Body of pancreas (tissue), 4 donors: ENCODE measurements at regions not wholly inside any gene's neighbourhood (a gene's known extent, or its start where the extent isn't known, plus 50 kb on each side); places are given as distances from the start of the nearest gene placed in this dataset.

ENCODE experiments used
- ATAC-seq: fragments of 150-250 bp; one replicate; pipeline ENCODE4 v1.9.1; 2016
- DNase-seq, 4 donors: peaks; one replicate each; pipeline ENCODE4 v3.0.0-alpha.2; 2019
- H3K27ac ChIP-seq, 4 donors: fragments of 200-600 bp; sonication (generic); 1 replicate in 3 of 4; 2 replicates in 1 of 4; pipeline versions ENCODE4 v1.5.1 to v1.6.1; 2016 to 2019; ENCODE audit warnings: mild to moderate bottlenecking in 1 of 4, mixed read lengths in 1 of 4, moderate library complexity in 1 of 4
- H3K27me3 ChIP-seq, 2 donors: fragments of 200-600 bp; sonication (generic); one replicate each; pipeline ENCODE4 v1.6.0; 2016; ENCODE audit warnings: mild to moderate bottlenecking in 1 of 2
- H3K36me3 ChIP-seq, 2 donors: fragments of 200-600 bp; sonication (generic); replicated peaks in 1 of 2; 2 replicates each; pipeline ENCODE4 v1.5.1; 2016; ENCODE audit warnings: low read depth in 2 of 2; ENCODE audit not compliant: insufficient read depth in 1 of 2
- H3K4me1 ChIP-seq: fragments of 200-600 bp; sonication (generic); one replicate; pipeline ENCODE4 v1.6.0; 2016
- H3K4me3 ChIP-seq, 2 donors: fragments of 200-600 bp; sonication (generic); 1 replicate in 1 of 2; 2 replicates in 1 of 2; pipeline ENCODE4 v1.5.1; 2016 to 2019
- H3K9me3 ChIP-seq, 3 donors: fragments of 200-600 bp; sonication (generic); 1 replicate in 2 of 3; 2 replicates in 1 of 3; pipeline ENCODE4 v1.5.1; 2016
- POLR2A ChIP-seq, 3 donors: fragments of 450-650 bp; IDR thresholded peaks; one replicate each; pipeline ENCODE4 v1.6.1; 2016; ENCODE audit warnings: antibody characterized with exemption in 3 of 3, mild to moderate bottlenecking in 2 of 3
- WGBS, 2 donors: methylation state at CpG; one replicate each; pipeline ENCODE4 v1.1.5; 2017; 5-methylcytosine and 5-hydroxymethylcytosine counted together
- intact Hi-C: fragments of 100-400 bp; cut with DNase I; formaldehyde crosslinking; loops from one replicate; pipeline ENCODE4 v1.15.1; 2023
- TF ChIP-seq, protein P1 (sequence below), 7 experiments: fragments of 450-650 bp in 4 of 7; fragments of 200-600 bp in 3 of 7; sonication (generic) in 3 of 7; IDR thresholded peaks; one replicate each; pipeline ENCODE4 v1.5.1; 2016 to 2019; ENCODE audit warnings: antibody characterized with exemption in 7 of 7

- no peak for DNase-seq
- no peak for ATAC-seq
- WGBS, 2 donors, result 91 to 92% methylated on average over 13 of the region's 13 CpGs
- Histone ChIP-seq H3K4me3 (no peak overlapping the region), H3K27me3 (no peaks in the 10 kb centered on the region), H3K4me1 (peaks cover 7% of the 10 kb centered on the region), H3K36me3 (no peaks in the 10 kb centered on the region), H3K9me3 (no peaks in the 10 kb centered on the region), H3K27ac (no peak overlapping the region)
- intact Hi-C loops, result no loop called here
- TF ChIP-seq, protein P1, sequence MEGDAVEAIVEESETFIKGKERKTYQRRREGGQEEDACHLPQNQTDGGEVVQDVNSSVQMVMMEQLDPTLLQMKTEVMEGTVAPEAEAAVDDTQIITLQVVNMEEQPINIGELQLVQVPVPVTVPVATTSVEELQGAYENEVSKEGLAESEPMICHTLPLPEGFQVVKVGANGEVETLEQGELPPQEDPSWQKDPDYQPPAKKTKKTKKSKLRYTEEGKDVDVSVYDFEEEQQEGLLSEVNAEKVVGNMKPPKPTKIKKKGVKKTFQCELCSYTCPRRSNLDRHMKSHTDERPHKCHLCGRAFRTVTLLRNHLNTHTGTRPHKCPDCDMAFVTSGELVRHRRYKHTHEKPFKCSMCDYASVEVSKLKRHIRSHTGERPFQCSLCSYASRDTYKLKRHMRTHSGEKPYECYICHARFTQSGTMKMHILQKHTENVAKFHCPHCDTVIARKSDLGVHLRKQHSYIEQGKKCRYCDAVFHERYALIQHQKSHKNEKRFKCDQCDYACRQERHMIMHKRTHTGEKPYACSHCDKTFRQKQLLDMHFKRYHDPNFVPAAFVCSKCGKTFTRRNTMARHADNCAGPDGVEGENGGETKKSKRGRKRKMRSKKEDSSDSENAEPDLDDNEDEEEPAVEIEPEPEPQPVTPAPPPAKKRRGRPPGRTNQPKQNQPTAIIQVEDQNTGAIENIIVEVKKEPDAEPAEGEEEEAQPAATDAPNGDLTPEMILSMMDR (IDR thresholded peaks at IDR 0.05), result no peak
- TF ChIP-seq POLR2A (IDR thresholded peaks at IDR 0.05), result no peak
Observed at GRCh38 chr1:234769284-234769985, 159.5 kb upstream of the IRF2BP2 start.

DNA sequence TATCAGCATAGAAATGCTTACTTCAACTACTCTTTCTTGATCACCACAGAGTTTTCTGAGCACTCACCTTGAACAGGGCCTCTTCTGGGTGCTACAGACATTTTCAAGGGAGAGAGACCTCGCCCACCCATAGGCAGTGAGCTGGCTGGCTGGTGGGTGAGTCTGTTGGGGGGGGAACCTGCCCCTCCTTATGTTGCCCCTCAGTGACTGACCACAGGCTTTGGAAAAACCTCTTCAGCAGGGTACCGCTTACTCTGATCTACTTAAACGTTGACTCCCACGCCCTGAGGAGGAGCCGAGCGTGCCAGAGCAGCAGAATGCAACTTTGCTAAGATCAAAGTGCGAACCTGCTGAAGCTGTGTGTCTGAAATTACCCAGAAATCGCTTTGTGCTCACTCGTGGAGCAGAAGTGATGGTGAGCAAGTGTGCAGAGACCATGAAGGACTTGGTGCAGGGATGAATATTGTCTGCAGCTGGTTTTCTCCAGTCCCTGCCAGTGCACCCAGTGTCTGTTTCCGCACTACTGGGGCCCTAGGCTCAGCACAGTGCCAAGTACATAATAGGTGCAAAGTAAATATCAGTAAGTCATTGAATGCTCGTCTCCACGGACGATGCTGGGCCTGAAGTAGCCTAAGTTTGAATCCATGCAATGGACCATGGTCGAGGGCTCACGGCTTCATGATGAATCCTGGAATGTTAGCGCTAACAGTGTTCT lies 158.7 kb upstream of the IRF2BP2 start:
- H3K27me3 ChIP-seq, result no peaks in the 10 kb centered on the region
- no peak for TF ChIP-seq POLR2A (IDR thresholded peaks at IDR 0.05)
- TF ChIP-seq, protein P1 (IDR thresholded peaks at IDR 0.05), result no peak
- ATAC-seq, result no peak
- no peak overlapping the region for H3K27ac ChIP-seq
- peaks cover 7% of the 10 kb centered on the region for H3K4me1 ChIP-seq
- no peaks in the 10 kb centered on the region for H3K36me3 ChIP-seq
- WGBS, 2 donors, result 89 to 94% methylated on average over 16 of the region's 16 CpGs
- no peak overlapping the region for H3K4me3 ChIP-seq
- no peak for DNase-seq
- no peaks in the 10 kb centered on the region for H3K9me3 ChIP-seq
- intact Hi-C loops, result no loop called here

DNA sequence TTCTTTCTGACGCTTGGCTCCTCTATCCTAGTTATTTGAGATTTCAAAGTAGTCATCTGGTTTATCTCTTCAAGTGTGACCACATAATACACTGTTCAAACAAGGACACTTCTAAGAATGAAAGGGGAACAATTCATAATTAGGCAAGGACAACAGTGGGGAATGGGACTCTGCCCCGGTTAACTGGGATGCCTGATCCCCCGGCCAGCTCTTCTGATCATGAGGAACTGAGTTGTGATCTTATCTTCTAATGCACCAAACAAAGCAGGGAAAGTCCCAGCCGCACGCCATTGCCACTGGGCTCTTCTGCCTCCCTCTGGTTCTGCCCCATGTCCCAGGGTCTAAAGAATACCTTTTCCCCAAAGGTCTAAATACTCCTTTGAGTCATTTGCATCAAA lies 158.2 kb upstream of the IRF2BP2 start:
- intact Hi-C loops, result no loop called here
- H3K4me3 ChIP-seq, result no peak overlapping the region

DNA sequence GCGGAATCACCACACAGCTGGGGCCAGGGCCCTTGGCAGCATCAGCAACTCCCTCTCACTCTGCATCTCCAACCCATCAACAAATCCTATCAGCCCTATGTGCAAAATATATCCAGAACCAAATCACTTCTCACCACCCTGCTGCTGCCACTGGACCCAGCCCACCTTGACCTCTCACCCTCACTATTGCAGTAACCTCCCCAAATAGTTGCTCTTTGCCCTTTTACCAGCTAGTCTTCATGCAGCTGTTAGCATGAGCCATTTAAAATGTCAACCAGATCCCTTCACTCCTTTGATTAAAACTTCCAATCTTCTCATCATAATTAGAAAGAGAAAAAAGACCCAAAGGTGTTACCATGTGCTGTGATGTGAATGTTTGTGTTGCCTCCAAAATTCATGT lies 155.7 kb upstream of the IRF2BP2 start:
- WGBS, 2 donors, result 100% methylated on average over 1 of the region's 1 CpG
- intact Hi-C loops, result no loop called here
- peaks cover 7% of the 10 kb centered on the region for H3K4me1 ChIP-seq
- ATAC-seq, result no peak
- no peak overlapping the region for H3K27ac ChIP-seq
- no peaks in the 10 kb centered on the region for H3K9me3 ChIP-seq
- no peak overlapping the region for H3K4me3 ChIP-seq
- TF ChIP-seq POLR2A (IDR thresholded peaks at IDR 0.05), result no peak
- TF ChIP-seq, protein P1 (IDR thresholded peaks at IDR 0.05), result no peak
- DNase-seq, result no peak
- H3K36me3 ChIP-seq, result no peaks in the 10 kb centered on the region
- H3K27me3 ChIP-seq, result no peaks in the 10 kb centered on the region

More for the DNA sequence above, 158.2 kb upstream of the IRF2BP2 start:
- no peaks in the 10 kb centered on the region for H3K27me3 ChIP-seq
- no peaks in the 10 kb centered on the region for H3K9me3 ChIP-seq
- peaks cover 7% of the 10 kb centered on the region for H3K4me1 ChIP-seq
- TF ChIP-seq, protein P1 (IDR thresholded peaks at IDR 0.05), result no peak
- TF ChIP-seq POLR2A (IDR thresholded peaks at IDR 0.05), result no peak
- DNase-seq (no peak), ATAC-seq (no peak)
- WGBS, 2 donors, result 72 to 75% methylated on average over 5 of the region's 5 CpGs
- no peaks in the 10 kb centered on the region for H3K36me3 ChIP-seq
- H3K27ac ChIP-seq, result no peak overlapping the region
